ENCODE measurements at regions not wholly inside any gene's neighbourhood (a gene's known extent, or its start where the extent isn't known, plus 50 kb on each side); places are given as distances from the start of the nearest gene placed in this dataset.

DNA sequence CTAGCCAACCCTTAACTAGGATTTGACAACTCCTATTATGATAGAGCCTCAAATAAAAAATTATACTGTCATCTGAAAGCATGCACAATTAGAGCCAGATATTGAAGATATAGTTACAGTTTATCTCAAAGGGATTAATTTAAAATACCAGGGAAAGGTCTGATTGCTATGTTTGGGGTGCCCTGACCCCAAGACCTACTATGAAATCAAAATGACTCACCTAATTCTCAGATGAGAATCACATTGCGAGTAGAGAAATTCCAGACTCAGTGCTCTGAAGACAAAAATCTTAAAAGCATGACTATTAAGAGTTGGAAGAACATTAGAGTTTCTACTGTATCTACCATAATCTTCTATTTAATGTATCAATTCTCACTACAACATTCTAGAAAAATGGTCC is 297.1 kb downstream of the AHR start:
- CTCF ChIA-PET = interaction anchor here (0.6 to 0.7 kb wide), 2 partner anchors 51 to 288 kb away, joined by 3 to 4 read pairs; no protein-coding TSS in a partner anchor
- TF ChIP-seq, protein P1, sequence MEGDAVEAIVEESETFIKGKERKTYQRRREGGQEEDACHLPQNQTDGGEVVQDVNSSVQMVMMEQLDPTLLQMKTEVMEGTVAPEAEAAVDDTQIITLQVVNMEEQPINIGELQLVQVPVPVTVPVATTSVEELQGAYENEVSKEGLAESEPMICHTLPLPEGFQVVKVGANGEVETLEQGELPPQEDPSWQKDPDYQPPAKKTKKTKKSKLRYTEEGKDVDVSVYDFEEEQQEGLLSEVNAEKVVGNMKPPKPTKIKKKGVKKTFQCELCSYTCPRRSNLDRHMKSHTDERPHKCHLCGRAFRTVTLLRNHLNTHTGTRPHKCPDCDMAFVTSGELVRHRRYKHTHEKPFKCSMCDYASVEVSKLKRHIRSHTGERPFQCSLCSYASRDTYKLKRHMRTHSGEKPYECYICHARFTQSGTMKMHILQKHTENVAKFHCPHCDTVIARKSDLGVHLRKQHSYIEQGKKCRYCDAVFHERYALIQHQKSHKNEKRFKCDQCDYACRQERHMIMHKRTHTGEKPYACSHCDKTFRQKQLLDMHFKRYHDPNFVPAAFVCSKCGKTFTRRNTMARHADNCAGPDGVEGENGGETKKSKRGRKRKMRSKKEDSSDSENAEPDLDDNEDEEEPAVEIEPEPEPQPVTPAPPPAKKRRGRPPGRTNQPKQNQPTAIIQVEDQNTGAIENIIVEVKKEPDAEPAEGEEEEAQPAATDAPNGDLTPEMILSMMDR (IDR thresholded peaks at IDR 0.05; ENCODE audit: insufficient read depth, low read length, missing control alignments) = no peak
- POLR2A ChIA-PET = no interaction called here
- DNase-seq (ENCODE audit: low read depth, low spot score) = no peak
- H3K4me3 ChIP-seq (ENCODE audit: low read depth, low read length) = no peak overlapping the region

DNA sequence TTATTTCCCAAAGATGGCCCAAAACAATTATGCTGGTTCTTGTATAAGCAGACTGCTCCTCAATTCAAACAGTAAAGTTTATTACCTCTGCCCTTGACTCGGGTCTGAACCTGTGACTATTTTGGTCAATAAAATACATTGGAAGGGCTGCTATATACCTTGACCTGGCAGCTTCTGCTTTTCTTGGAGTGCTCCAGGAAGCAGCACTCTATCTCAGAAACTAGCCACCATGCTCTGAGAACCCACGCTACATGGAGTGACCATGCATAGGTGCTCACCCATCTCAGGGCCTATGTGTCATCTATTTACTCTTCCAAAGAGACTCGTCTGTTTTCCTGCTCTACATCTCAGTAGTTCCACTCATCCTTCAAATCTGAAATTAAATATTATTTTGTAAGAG is 299.9 kb downstream of the AHR start:
- H3K4me3 ChIP-seq (ENCODE audit: low read depth, low read length) = no peak overlapping the region
- DNase-seq (ENCODE audit: low read depth, low spot score) = no peak
- POLR2A ChIA-PET = no interaction called here
- CTCF ChIA-PET = interaction anchor here (0.7 to 1.6 kb wide), 3 partner anchors 11 to 15 kb away, joined by 3 read pairs; no protein-coding TSS in a partner anchor
- TF ChIP-seq, protein P1 (IDR thresholded peaks at IDR 0.05; ENCODE audit: insufficient read depth, low read length, missing control alignments) = no peak

DNA sequence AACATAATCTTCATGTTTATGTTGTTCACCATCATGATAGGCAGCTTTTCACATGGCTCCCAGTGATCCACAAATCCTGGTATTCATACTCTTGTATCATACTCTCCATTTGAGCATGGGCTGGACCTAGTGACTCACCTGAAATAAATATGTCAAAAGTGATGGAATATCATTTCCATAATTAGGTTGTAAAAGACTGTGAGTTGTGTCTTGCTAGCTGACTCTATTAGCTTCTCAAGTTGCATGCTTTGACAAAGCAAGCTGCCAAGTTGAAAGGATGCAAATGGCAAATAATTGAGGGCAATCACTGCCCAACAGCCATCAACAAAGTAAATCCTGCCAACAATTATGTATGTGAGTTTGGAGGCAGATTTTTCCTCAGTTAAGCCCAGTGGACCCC is 300.4 kb downstream of the AHR start:
- DNase-seq (ENCODE audit: low read depth, low spot score) = no peak
- TF ChIP-seq, protein P1 (IDR thresholded peaks at IDR 0.05; ENCODE audit: insufficient read depth, low read length, missing control alignments) = no peak
- CTCF ChIA-PET = interaction anchor here (1.0 kb wide), 1 partner anchor 16 kb away, joined by 3 read pairs; no protein-coding TSS in a partner anchor
- no peak overlapping the region for H3K4me3 ChIP-seq (ENCODE audit: low read depth, low read length)
- POLR2A ChIA-PET = no interaction called here

DNA sequence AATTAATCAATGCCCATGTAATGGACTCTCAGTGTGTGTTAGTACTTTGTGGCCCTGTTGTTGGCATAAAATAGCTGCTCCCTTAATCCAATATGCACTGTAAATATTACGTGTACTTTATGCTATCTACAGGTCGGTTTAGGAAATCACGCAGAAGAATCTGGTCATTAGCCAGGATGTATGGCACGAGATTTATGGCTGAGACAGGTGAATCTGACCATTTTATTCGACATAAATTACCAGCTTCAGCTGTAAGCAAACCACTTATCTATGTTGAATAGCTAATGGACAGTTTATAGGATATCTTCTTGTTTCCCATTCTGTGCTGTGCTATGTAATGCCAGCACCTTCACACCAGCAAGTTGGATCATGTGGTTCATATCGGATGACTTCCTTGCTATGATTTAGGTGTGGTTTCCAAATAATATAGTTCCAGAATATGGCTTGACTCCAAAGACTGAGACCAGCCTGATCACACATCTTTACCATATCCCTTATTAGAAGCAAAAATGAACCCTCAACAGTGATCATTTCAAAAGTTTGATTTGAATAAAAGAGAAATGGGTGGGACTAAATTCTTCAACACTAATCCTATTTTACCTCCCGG is 301.4 kb downstream of the AHR start:
- ChIA-PET CTCF (interaction anchor here (1.0 kb wide), 1 partner anchor 32 kb away, joined by 3 read pairs; no protein-coding TSS in a partner anchor), POLR2A (no interaction called here)
- DNase-seq (ENCODE audit: low read depth, low spot score) = no peak
- H3K4me3 ChIP-seq (ENCODE audit: low read depth, low read length) = no peak overlapping the region
- TF ChIP-seq, protein P1 (IDR thresholded peaks at IDR 0.05; ENCODE audit: insufficient read depth, low read length, missing control alignments) = no peak

DNA sequence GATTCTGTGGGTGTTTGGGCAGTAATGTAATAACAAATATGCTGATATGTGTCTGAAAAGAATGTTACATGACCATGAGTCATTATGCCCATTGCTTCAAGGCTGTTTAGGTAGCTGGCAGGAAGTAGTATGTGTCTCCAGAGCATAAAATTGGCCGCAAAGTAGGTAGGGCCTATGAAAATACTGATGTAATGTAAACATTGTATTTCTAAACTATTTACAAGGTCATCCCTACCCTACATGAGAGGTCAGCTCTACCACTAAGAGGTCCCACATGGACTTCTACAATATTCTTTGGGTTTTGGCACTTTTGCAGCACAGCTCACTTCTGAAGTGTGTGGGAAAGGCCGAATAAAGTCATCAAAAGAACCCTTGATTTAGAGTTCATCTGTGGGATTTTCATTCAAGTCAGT is 301.9 kb downstream of the AHR start:
- no peak overlapping the region for H3K4me3 ChIP-seq (ENCODE audit: low read depth, low read length)
- ChIA-PET CTCF (interaction anchor here (1.1 kb wide), 1 partner anchor 617 kb away, joined by 3 read pairs; no protein-coding TSS in a partner anchor), POLR2A (no interaction called here)
- TF ChIP-seq, protein P1 (IDR thresholded peaks at IDR 0.05; ENCODE audit: insufficient read depth, low read length, missing control alignments) = no peak
- DNase-seq (ENCODE audit: low read depth, low spot score) = peak; percentile 90

DNA sequence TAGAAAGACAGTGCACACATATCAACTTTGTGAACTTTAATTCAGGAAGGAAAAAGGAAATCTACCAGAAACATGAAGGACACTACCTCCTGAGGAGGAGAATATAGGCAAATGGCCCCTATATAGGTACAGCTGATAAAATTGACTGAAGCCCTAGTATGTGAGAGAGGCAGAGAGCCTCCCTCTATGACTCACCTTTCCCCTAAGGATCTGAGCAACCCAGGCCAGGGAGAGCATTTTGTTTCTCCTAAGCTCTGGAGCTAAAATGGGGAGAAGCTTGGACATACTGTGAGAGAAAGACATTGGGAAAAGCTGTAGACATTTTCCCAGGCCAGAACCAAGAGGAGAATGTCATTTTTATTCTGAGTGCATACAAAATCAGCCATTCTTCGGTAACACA is 303.5 kb downstream of the AHR start:
- ChIA-PET POLR2A (no interaction called here), CTCF (no interaction called here)
- TF ChIP-seq, protein P1 (IDR thresholded peaks at IDR 0.05; ENCODE audit: insufficient read depth, low read length, missing control alignments) = no peak
- DNase-seq (ENCODE audit: low read depth, low spot score) = no peak
- H3K4me3 ChIP-seq (ENCODE audit: low read depth, low read length) = no peak overlapping the region

All from AG04449 (cell line).